ENCODE measurements at regions not wholly inside any gene's neighbourhood (a gene's known extent, or its start where the extent isn't known, plus 50 kb on each side); places are given as distances from the start of the nearest gene placed in this dataset.

DNA sequence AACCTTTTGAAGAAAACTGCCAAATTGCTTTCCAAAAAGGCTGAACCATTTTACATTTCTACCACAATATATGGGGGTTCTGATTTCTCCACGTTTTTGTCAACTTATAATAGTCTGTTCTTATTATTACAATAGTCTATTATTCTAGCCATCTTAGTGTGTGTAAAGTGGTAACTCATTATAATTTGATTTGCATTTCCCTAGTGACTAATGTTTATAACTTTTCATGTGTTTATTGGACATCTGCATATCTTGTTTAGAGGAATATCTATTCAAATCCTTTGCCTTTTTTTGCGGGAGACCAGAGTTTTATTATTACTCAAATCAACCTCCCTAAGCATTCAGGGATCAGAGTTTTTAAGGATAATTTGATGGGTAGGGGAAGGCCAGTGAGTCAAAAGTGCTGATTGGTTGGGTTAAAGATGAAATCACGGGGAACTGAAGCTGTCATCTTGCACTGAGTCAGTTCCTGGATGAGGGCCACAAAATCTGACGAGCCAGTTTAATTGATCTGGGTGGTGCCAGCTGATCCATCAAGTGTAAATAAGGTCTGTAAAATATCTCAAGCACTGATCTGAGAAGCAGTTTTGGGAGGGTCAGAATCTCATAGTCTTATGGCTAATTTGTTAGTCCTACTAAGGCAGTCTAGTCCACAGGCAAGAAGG, 303.4 kb upstream of the NCKAP5 start:
- no peaks in the 10 kb centered on the region for H3K27me3 ChIP-seq (replicated peaks in 1 of 2; ENCODE audit: control insufficient read depth in 2 of 2, insufficient read depth in 2 of 2, low read length in 1 of 2)
- CTCF ChIA-PET = no interaction called here
- RAD21 ChIA-PET (ENCODE audit: unreplicated experiment) = no interaction called here
- in situ Hi-C loops (cut with MboI) = no loop called here
- no peak for FAIRE-seq
- no peak overlapping the region for H3K4me3 ChIP-seq
- TF ChIP-seq YBX1 (IDR thresholded peaks at IDR 0.05) = no peak
- TF ChIP-seq IRF4 (IDR thresholded peaks at IDR 0.05; ENCODE audit: low read depth, low read length) = no peak
- TF ChIP-seq SMAD5 (IDR thresholded peaks at IDR 0.05; ENCODE audit: low read depth) = no peak
- SMC1A ChIA-PET (ENCODE audit: uncharacterized antibody, unreplicated experiment) = no interaction called here
- intact Hi-C loops (cut with micrococcal nuclease; ENCODE audit: unreplicated experiment) = no loop called here
- H4K20me1 ChIP-seq (ENCODE audit: control insufficient read depth, insufficient read depth) = no peaks in the 10 kb centered on the region
- WGBS (ENCODE audit: insufficient coverage, insufficient replicate concordance, low lambda C conversion rate, missing lambda C conversion rate) = 0% methylated on average over 4 of the region's 4 CpGs
- H2AFZ ChIP-seq (ENCODE audit: control insufficient read depth, low read depth, low read length) = no peak overlapping the region
- no peak overlapping the region for H3K4me2 ChIP-seq (ENCODE audit: control insufficient read depth, insufficient read depth)
- no peak for DNase-seq (ENCODE audit: low read depth, low spot score)
- H3K9me3 ChIP-seq (replicated peaks; ENCODE audit: control insufficient read depth, insufficient read depth, low read length) = no peaks in the 10 kb centered on the region
- no peak for ATAC-seq
- no peaks in the 10 kb centered on the region for H3K36me3 ChIP-seq (ENCODE audit: control insufficient read depth in 2 of 2, insufficient read depth in 2 of 2, low read length in 1 of 2)
- POLR2A ChIA-PET = no interaction called here
- BruUV-seq (replicated peaks) = no TSS peak
- no peaks in the 10 kb centered on the region for H3K4me1 ChIP-seq (ENCODE audit: control insufficient read depth, insufficient read depth, low read length)
- no peak overlapping the region for H3K9ac ChIP-seq (ENCODE audit: control insufficient read depth, insufficient read depth, low read length)
- H3K79me2 ChIP-seq (ENCODE audit: control insufficient read depth, insufficient read depth, low read length) = no peaks in the 10 kb centered on the region
- no peak overlapping the region for H3K27ac ChIP-seq (ENCODE audit: control insufficient read depth, insufficient read depth)

DNA sequence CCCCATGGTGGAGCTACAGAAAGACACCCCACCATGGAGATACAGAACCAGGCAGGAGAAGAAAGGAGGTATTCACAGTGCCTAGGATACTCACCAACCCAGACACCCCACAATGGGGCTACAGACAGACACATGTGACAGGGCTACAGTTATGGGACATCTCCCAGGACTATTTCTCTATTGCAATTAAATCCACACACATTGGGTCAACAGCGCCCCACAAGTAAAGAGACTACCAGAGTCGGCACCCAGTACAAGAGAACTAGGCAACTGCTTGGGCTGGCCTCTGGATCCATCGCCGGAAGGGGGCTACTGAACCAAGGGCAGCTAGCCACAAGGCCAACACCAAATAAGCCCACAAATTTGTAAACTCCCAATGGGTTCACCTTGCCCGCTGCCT, 310.1 kb upstream of the NCKAP5 start:
- Histone ChIP-seq H3K4me3 (no peak overlapping the region), H4K20me1 (ENCODE audit: control insufficient read depth, insufficient read depth) (no peaks in the 10 kb centered on the region), H3K9ac (ENCODE audit: control insufficient read depth, insufficient read depth, low read length) (no peak overlapping the region), H2AFZ (ENCODE audit: control insufficient read depth, low read depth, low read length) (no peak overlapping the region), H3K4me2 (ENCODE audit: control insufficient read depth, insufficient read depth) (no peak overlapping the region), H3K27me3 (replicated peaks in 1 of 2; ENCODE audit: control insufficient read depth in 2 of 2, insufficient read depth in 2 of 2, low read length in 1 of 2) (no peaks in the 10 kb centered on the region), H3K4me1 (ENCODE audit: control insufficient read depth, insufficient read depth, low read length) (no peaks in the 10 kb centered on the region), H3K27ac (ENCODE audit: control insufficient read depth, insufficient read depth) (no peak overlapping the region), H3K9me3 (replicated peaks; ENCODE audit: control insufficient read depth, insufficient read depth, low read length) (no peaks in the 10 kb centered on the region), H3K79me2 (ENCODE audit: control insufficient read depth, insufficient read depth, low read length) (no peaks in the 10 kb centered on the region), H3K36me3 (ENCODE audit: control insufficient read depth in 2 of 2, insufficient read depth in 2 of 2, low read length in 1 of 2) (no peaks in the 10 kb centered on the region)
- no peak for ATAC-seq
- intact Hi-C loops (cut with micrococcal nuclease; ENCODE audit: unreplicated experiment) = no loop called here
- POLR2A ChIA-PET = no interaction called here
- 80% methylated on average over 5 of the region's 5 CpGs for whole genome bisulfite sequencing (ENCODE audit: insufficient coverage, insufficient replicate concordance, low lambda C conversion rate, missing lambda C conversion rate)
- CTCF ChIA-PET = interaction anchor here (1.1 kb wide), 1 partner anchor 9 kb away, joined by 4 read pairs; no protein-coding TSS in a partner anchor
- RAD21 ChIA-PET (ENCODE audit: unreplicated experiment) = no interaction called here
- in situ Hi-C loops (cut with MboI) = no loop called here
- SMC1A ChIA-PET (ENCODE audit: uncharacterized antibody, unreplicated experiment) = no interaction called here
- FAIRE-seq = no peak
- no TSS peak for BruUV-seq (replicated peaks)
- DNase-seq (ENCODE audit: low read depth, low spot score) = no peak
- TF ChIP-seq POLR2AphosphoS2 (IDR thresholded peaks at IDR 0.05; ENCODE audit: low read depth, low read length) = no peak
- TF ChIP-seq NR2F1 (conservative IDR thresholded peaks at IDR 0.05) = no peak
- TF ChIP-seq YY1 (IDR thresholded peaks at IDR 0.05; ENCODE audit: low read depth, low read length) = no peak
- TF ChIP-seq SUZ12 (IDR thresholded peaks at IDR 0.05; ENCODE audit: unreplicated experiment) = no peak
- no peak for TF ChIP-seq FOXK2 (IDR thresholded peaks at IDR 0.05)
- no peak for TF ChIP-seq GABPA (IDR thresholded peaks at IDR 0.05; ENCODE audit: low read depth)
- no peak for TF ChIP-seq EP300 (IDR thresholded peaks at IDR 0.05; ENCODE audit: borderline replicate concordance in 1 of 2, control insufficient read depth in 1 of 2, low read depth in 2 of 2, low read length in 2 of 2)
- TF ChIP-seq TCF12 (IDR thresholded peaks at IDR 0.05; ENCODE audit: low read depth, low read length) = no peak
- no peak for TF ChIP-seq EED (IDR thresholded peaks at IDR 0.05; ENCODE audit: low read depth)
- no peak for TF ChIP-seq PRDM15 (CRISPR knock-in tag; IDR thresholded peaks at IDR 0.05)
- TF ChIP-seq SUPT20H (IDR thresholded peaks at IDR 0.05; ENCODE audit: borderline replicate concordance, control insufficient read depth, low read depth, low read length) = no peak
- TF ChIP-seq TBL1XR1 (IDR thresholded peaks at IDR 0.05; ENCODE audit: low read depth, low read length) = no peak

All from GM12878 (cell line).